SK-N-MC (cell line): ENCODE measurements at regions not wholly inside any gene's neighbourhood (a gene's known extent, or its start where the extent isn't known, plus 50 kb on each side); places are given as distances from the start of the nearest gene placed in this dataset.

Source experiments
- EZH2 ChIP-seq: fragments of 200-600 bp; sonication (generic); IDR thresholded peaks from one replicate; pipeline ENCODE4 v1.6.1; 2017; ENCODE audit warnings: antibody characterized with exemption
- FOXP2 ChIP-seq: optimal IDR thresholded peaks from 2 replicates; pipeline ENCODE3; 2011; ENCODE audit warnings: mild to moderate bottlenecking, moderate library complexity; ENCODE audit not compliant: insufficient read depth; ENCODE audit errors: extremely low read length, control extremely low read depth
- POLR2AphosphoS5 ChIP-seq: IDR thresholded peaks from 2 replicates; pipeline ENCODE4 v1.6.1; 2012; ENCODE audit warnings: mild to moderate bottlenecking, low read depth, low read length, borderline replicate concordance

DNA sequence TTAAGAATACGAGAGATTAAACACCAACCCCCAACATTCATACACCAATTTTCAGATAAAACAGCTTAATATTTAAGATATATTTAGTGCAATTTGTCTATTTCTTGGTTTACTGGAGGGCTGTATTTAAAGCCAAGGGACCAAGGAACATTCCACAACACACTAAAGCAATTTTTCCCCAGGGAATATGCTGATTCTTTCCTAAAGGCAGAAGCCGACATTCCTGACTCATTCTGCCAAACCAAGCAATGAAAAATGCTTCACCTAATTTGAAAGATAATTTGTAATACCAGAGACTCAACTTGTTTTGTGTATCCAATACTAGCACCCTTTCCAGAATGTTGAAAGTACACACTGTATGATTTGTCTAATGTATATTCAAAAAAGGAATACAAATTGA is 1267.6 kb upstream of the PIK3C3 start:
- TF ChIP-seq FOXP2 (no peak), EZH2 (no peak), POLR2AphosphoS5 (no peak)
